ENCODE measurements at regions not wholly inside any gene's neighbourhood (a gene's known extent, or its start where the extent isn't known, plus 50 kb on each side); places are given as distances from the start of the nearest gene placed in this dataset.

DNA sequence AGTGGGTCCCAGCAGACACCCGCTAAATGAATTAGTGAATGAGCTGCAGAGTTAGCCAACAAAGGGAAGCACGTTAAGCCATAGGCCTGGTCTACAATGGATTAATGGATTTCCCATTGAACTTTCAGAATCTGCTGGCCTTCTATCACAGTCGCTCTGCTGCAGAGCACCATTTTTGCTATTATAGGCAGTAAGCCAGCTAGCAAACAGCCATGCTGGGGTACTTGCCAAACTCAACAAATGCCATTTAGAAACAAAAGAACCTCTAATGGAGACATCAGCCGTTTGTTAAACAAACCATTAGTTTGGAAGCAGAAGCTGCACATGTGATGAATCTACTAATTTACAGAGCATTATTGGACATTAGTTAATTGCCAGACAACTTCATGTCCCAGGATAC, 181.1 kb upstream of the STXBP6 start:
- TF ChIP-seq POLR2AphosphoS5 (IDR thresholded peaks at IDR 0.05; ENCODE audit: low read depth, low read length), result no peak
- TF ChIP-seq SIN3A (IDR thresholded peaks at IDR 0.05; ENCODE audit: borderline replicate concordance, insufficient read depth, low read length), result no peak
- TF ChIP-seq FOXP2 (optimal IDR thresholded peaks at IDR 0.05; ENCODE audit: borderline replicate concordance, extremely low read depth, extremely low read length, insufficient read depth), result no peak
- no peak for TF ChIP-seq TAF1 (IDR thresholded peaks at IDR 0.05; ENCODE audit: borderline replicate concordance, insufficient read depth, low read length)
- no peak for TF ChIP-seq REST (IDR thresholded peaks at IDR 0.05; ENCODE audit: insufficient read depth in 1 of 2, low read depth in 2 of 2, low read length in 2 of 2)

GRCh38 chr14:25226214-25226613, 176.3 kb upstream of the STXBP6 start:
- TF ChIP-seq FOXP2 (optimal IDR thresholded peaks at IDR 0.05; ENCODE audit: borderline replicate concordance, extremely low read depth, extremely low read length, insufficient read depth), result no peak

DNA sequence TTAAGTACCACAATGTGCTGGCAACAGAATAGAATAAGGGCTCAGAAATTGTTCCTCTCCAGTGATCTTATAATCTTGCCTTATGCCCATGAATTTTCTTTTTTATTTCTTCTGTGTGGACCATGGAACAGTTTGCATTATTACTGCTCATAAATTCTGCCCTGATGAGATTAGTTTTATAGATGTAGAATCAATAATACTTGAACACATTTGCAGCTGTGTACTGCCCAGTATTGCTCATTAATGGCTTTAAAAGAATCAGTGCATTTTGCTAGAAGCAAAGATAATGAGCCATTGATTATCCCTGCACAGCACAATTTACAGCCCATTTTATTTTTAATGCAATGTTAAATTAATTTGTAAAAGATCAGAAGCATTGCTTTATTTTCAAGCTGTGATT, 172.3 kb upstream of the STXBP6 start:
- TF ChIP-seq REST (IDR thresholded peaks at IDR 0.05; ENCODE audit: insufficient read depth in 1 of 2, low read depth in 2 of 2, low read length in 2 of 2) (no peak), FOXP2 (optimal IDR thresholded peaks at IDR 0.05; ENCODE audit: borderline replicate concordance, extremely low read depth, extremely low read length, insufficient read depth) (no peak), POLR2AphosphoS5 (IDR thresholded peaks at IDR 0.05; ENCODE audit: low read depth, low read length) (no peak), TAF1 (IDR thresholded peaks at IDR 0.05; ENCODE audit: borderline replicate concordance, insufficient read depth, low read length) (no peak), SIN3A (IDR thresholded peaks at IDR 0.05; ENCODE audit: borderline replicate concordance, insufficient read depth, low read length) (no peak)

DNA sequence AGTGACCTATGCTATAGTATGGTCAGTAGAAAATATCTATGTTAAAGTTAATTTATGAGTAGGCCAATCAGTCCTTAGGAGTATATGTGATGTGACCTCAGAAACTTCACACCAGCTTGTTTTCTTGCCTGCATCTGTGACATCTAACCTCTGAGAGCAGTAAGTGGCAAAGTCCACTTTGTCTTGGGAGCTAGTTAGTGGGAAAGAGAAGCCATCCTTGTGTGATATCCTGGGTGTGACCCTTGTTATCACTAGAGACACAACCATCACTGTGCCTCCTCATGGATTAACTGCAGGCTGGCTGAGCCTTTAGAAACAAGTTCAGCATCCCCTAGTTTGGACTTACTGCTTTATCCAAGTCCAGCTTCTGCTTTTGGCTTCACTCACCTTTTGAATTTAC, 170.6 kb upstream of the STXBP6 start:
- TF ChIP-seq TAF1 (IDR thresholded peaks at IDR 0.05; ENCODE audit: borderline replicate concordance, insufficient read depth, low read length) (no peak), POLR2AphosphoS5 (IDR thresholded peaks at IDR 0.05; ENCODE audit: low read depth, low read length) (no peak), REST (IDR thresholded peaks at IDR 0.05; ENCODE audit: insufficient read depth in 1 of 2, low read depth in 2 of 2, low read length in 2 of 2) (no peak), SIN3A (IDR thresholded peaks at IDR 0.05; ENCODE audit: borderline replicate concordance, insufficient read depth, low read length) (no peak), FOXP2 (optimal IDR thresholded peaks at IDR 0.05; ENCODE audit: borderline replicate concordance, extremely low read depth, extremely low read length, insufficient read depth) (no peak)

DNA sequence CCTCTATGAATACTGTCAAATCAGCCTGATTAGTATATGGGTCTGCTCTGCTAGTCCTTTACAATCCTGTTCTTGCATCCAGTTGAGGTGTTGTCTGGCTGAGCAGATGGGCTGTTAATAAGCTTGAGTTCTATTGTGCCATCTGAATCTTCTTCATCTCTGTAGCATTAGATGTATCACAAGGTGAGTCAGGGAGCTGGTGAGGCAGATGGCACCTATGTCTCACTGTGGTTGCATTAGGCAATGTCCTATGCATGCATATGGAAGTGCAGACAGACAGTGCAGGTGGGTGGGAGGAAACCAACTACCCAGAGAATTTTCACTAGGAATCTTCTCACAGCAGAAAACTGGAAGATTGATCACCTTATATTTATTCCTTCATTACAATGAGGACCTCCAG, 165.7 kb upstream of the STXBP6 start:
- TF ChIP-seq FOXP2 (optimal IDR thresholded peaks at IDR 0.05; ENCODE audit: borderline replicate concordance, extremely low read depth, extremely low read length, insufficient read depth), result no peak
- TF ChIP-seq SIN3A (IDR thresholded peaks at IDR 0.05; ENCODE audit: borderline replicate concordance, insufficient read depth, low read length), result no peak
- TF ChIP-seq POLR2AphosphoS5 (IDR thresholded peaks at IDR 0.05; ENCODE audit: low read depth, low read length), result no peak
- TF ChIP-seq TAF1 (IDR thresholded peaks at IDR 0.05; ENCODE audit: borderline replicate concordance, insufficient read depth, low read length), result no peak
- no peak for TF ChIP-seq REST (IDR thresholded peaks at IDR 0.05; ENCODE audit: insufficient read depth in 1 of 2, low read depth in 2 of 2, low read length in 2 of 2)
